GM12873 (cell line): ENCODE measurements at regions not wholly inside any gene's neighbourhood (a gene's known extent, or its start where the extent isn't known, plus 50 kb on each side); places are given as distances from the start of the nearest gene placed in this dataset.

Experiments used
- CTCF ChIP-seq: IDR thresholded peaks from 2 replicates; pipeline ENCODE4 v1.5.1; 2012; ENCODE audit warnings: low read depth, mild to moderate bottlenecking, moderate library complexity, low read length, control low read depth; ENCODE audit not compliant: insufficient read depth; ENCODE audit errors: missing control alignments

GRCh38 chr6:66376001-66376400 is 669.0 kb upstream of the EYS start:
- no peak for TF ChIP-seq CTCF

- TF ChIP-seq CTCF, result no peak
Observed at GRCh38 chr6:66369407-66369806, 662.4 kb upstream of the EYS start.

- TF ChIP-seq CTCF, result no peak
Observed at GRCh38 chr6:66362888-66363287, 655.9 kb upstream of the EYS start.

- TF ChIP-seq CTCF, result no peak
Observed at GRCh38 chr6:66361886-66362285, 654.9 kb upstream of the EYS start.

- no peak for TF ChIP-seq CTCF
Observed at GRCh38 chr6:66357781-66358180, 650.8 kb upstream of the EYS start.

- no peak for TF ChIP-seq CTCF
Observed at GRCh38 chr6:66355471-66355870, 648.4 kb upstream of the EYS start.

- no peak for TF ChIP-seq CTCF
Observed at GRCh38 chr6:66344796-66345195, 637.8 kb upstream of the EYS start.

GRCh38 chr6:66340736-66341135 is 633.7 kb upstream of the EYS start:
- TF ChIP-seq CTCF, result no peak
